SK-N-SH treated with all-trans-retinoic acid at 6 μM for 48 hours (cell line): ENCODE measurements at regions not wholly inside any gene's neighbourhood (a gene's known extent, or its start where the extent isn't known, plus 50 kb on each side); places are given as distances from the start of the nearest gene placed in this dataset.

Experiments
- PATZ1 ChIP-seq: fragments of 250-450 bp; sonication (Bioruptor Pico); IDR thresholded peaks from 2 replicates; pipeline ENCODE4 v1.8.0; 2020; ENCODE audit warnings: mild to moderate bottlenecking, moderate library complexity, borderline replicate concordance
- ZFP3 ChIP-seq: fragments of 250-450 bp; sonication (Bioruptor Pico); IDR thresholded peaks from 2 replicates; pipeline ENCODE4 v1.5.0; 2020; ENCODE audit warnings: mild to moderate bottlenecking, moderate library complexity

GRCh38 chr10:130543794-130544193 lies 407.6 kb downstream of the GLRX3 start:
- TF ChIP-seq ZFP3 (CRISPR knock-in tag) (no peak), PATZ1 (no peak)
